GM12878 (cell line): ENCODE measurements at regions not wholly inside any gene's neighbourhood (a gene's known extent, or its start where the extent isn't known, plus 50 kb on each side); places are given as distances from the start of the nearest gene placed in this dataset.

Experiments used
- ATAC-seq: fragments of 200-7000 bp; cut with Tn5 transposase; 3 replicates; pipeline ENCODE4 v1.9.1; 2020; ENCODE audit warnings: mild to moderate bottlenecking, moderate library complexity
- BruUV-seq: library from RNA; stranded (reverse); fragments of 400-500 nt; replicated peaks from 2 replicates; lab custom pipeline; 2021; lab: Mats Ljungman, UMichigan
- CTCF ChIA-PET: fragments of 300-600 bp; sonication (Branson Sonifier 250); formaldehyde crosslinking; extraction: SDS; loops from one replicate; lab custom pipeline; 2021; ENCODE audit warnings: inconsistent platforms; lab: Yijun Ruan, JAX
- POLR2A ChIA-PET: fragments of 350-600 bp; formaldehyde crosslinking; extraction: SDS; loops from one replicate; lab custom pipeline; 2021; ENCODE audit warnings: inconsistent platforms; lab: Charles Lee
- RAD21 ChIA-PET: fragments of 300-600 bp; sonication (Branson Sonifier 250); formaldehyde crosslinking; loops from one replicate; lab custom pipeline; 2023; ENCODE audit warnings: antibody characterized with exemption; ENCODE audit not compliant: unreplicated experiment; lab: Charles Lee
- SMC1A ChIA-PET: fragments of 300-600 bp; sonication (Branson Sonifier 250); formaldehyde crosslinking; loops from one replicate; lab custom pipeline; 2023; ENCODE audit not compliant: unreplicated experiment, uncharacterized antibody; lab: Charles Lee
- DNase-seq: peaks from one replicate; pipeline ENCODE4 v3.0.0-alpha.2; 2011; ENCODE audit warnings: low read depth, low spot score
- FAIRE-seq: peaks from 3 replicates; lab custom pipeline; 2011; peaks lifted over from hg19 to GRCh38; lab: Jason Lieb, UNC
- H2AFZ ChIP-seq: 2 replicates; pipeline ENCODE4 v1.6.0; 2011; ENCODE audit warnings: low read depth, low read length, control low read depth; ENCODE audit not compliant: control insufficient read depth
- H3K27ac ChIP-seq: 2 replicates; pipeline ENCODE4 v1.5.1; 2011; ENCODE audit warnings: control low read depth; ENCODE audit not compliant: control insufficient read depth, insufficient read depth
- H3K27me3 ChIP-seq, 2 experiments: replicated peaks in 1 of 2; 2 replicates each; pipeline versions ENCODE4 v1.6.0 to v1.6.1; 2011; ENCODE audit warnings: low read length in 1 of 2; ENCODE audit not compliant: control insufficient read depth in 2 of 2, insufficient read depth in 2 of 2
- H3K36me3 ChIP-seq, 2 experiments: 2 replicates each; pipeline ENCODE4 v1.5.1; 2011; ENCODE audit warnings: low read length in 1 of 2; ENCODE audit not compliant: control insufficient read depth in 2 of 2, insufficient read depth in 2 of 2
- H3K4me1 ChIP-seq: 2 replicates; pipeline ENCODE4 v1.6.1; 2011; ENCODE audit warnings: mild to moderate bottlenecking, low read length, moderate library complexity, mixed read lengths; ENCODE audit not compliant: control insufficient read depth, insufficient read depth
- H3K4me2 ChIP-seq: 2 replicates; pipeline ENCODE4 v1.6.0; 2011; ENCODE audit warnings: control low read depth; ENCODE audit not compliant: control insufficient read depth, insufficient read depth
- H3K4me3 ChIP-seq: fragments of 200-600 bp; sonication (generic); 2 replicates; pipeline ENCODE4 v1.5.1; 2016
- H3K79me2 ChIP-seq: 2 replicates; pipeline ENCODE4 v1.6.0; 2011; ENCODE audit warnings: low read length; ENCODE audit not compliant: control insufficient read depth, insufficient read depth
- H3K9ac ChIP-seq: 2 replicates; pipeline ENCODE4 v1.8.0; 2011; ENCODE audit warnings: low read length, control low read depth, mixed read lengths; ENCODE audit not compliant: control insufficient read depth, insufficient read depth
- H3K9me3 ChIP-seq: replicated peaks from 3 replicates; pipeline ENCODE4 v1.5.1; 2011; ENCODE audit warnings: mild to moderate bottlenecking, low read length; ENCODE audit not compliant: control insufficient read depth, insufficient read depth
- H4K20me1 ChIP-seq: 2 replicates; pipeline ENCODE4 v1.6.0; 2011; ENCODE audit not compliant: control insufficient read depth, insufficient read depth
- ATF2 ChIP-seq: IDR thresholded peaks from 2 replicates; pipeline ENCODE4 v1.6.1; 2012; ENCODE audit warnings: low read length, inconsistent platforms
- MYB ChIP-seq: fragments of 150-350 bp; IDR thresholded peaks from 2 replicates; pipeline ENCODE4 v1.6.1; 2014; ENCODE audit warnings: mild to moderate bottlenecking, low read depth, low read length, borderline replicate concordance
- NFYA ChIP-seq: IDR thresholded peaks from 2 replicates; pipeline ENCODE4 v1.6.1; 2011; ENCODE audit warnings: low read depth, mild to moderate bottlenecking, low read length, improper control_type of control experiment, borderline replicate concordance
- RELA ChIP-seq: fragments of 450-650 bp; IDR thresholded peaks from 2 replicates; pipeline ENCODE4 v1.8.0; 2014; ENCODE audit warnings: borderline replicate concordance; ENCODE audit not compliant: partially characterized antibody
- STAT3 ChIP-seq: IDR thresholded peaks from 2 replicates; pipeline ENCODE4 v1.6.1; 2011; ENCODE audit warnings: low read depth, low read length, improper control_type of control experiment
- ZNF384 ChIP-seq: IDR thresholded peaks from 2 replicates; pipeline ENCODE4 v1.6.1; 2012; ENCODE audit warnings: low read depth, mild to moderate bottlenecking, low read length, improper control_type of control experiment, borderline replicate concordance
- WGBS: methylation state at CpG from one replicate; pipeline ENCODE4 v1.1.6; 2016; ENCODE audit warnings: low lambda C conversion rate; ENCODE audit not compliant: insufficient replicate concordance, insufficient coverage; ENCODE audit errors: missing lambda C conversion rate; 5-methylcytosine and 5-hydroxymethylcytosine counted together
- in situ Hi-C: fragments of 300-500 bp; cut with MboI; formaldehyde crosslinking; loops from 9 replicates; pipeline ENCODE4 v1.14.3; 2018; ENCODE audit warnings: mixed read lengths
- intact Hi-C: fragments of 100-400 bp; cut with micrococcal nuclease; formaldehyde crosslinking; loops from one replicate; pipeline ENCODE4 v1.14.2; 2022; ENCODE audit not compliant: unreplicated experiment
- TF ChIP-seq, protein P1 (sequence below): fragments of 450-650 bp; formaldehyde crosslinking; IDR thresholded peaks from 2 replicates; pipeline ENCODE4 v1.4.0; 2022; ENCODE audit warnings: mild to moderate bottlenecking, moderate library complexity

- DNase-seq, result no peak
- Histone ChIP-seq H3K4me3 (no peak overlapping the region), H3K4me1 (no peaks in the 10 kb centered on the region), H3K27me3 (no peaks in the 10 kb centered on the region), H3K4me2 (no peak overlapping the region), H3K79me2 (no peaks in the 10 kb centered on the region), H4K20me1 (no peaks in the 10 kb centered on the region), H3K9me3 (no peaks in the 10 kb centered on the region; the same call in 2 of the 3 replicates), H3K27ac (no peak overlapping the region), H3K36me3 (no peaks in the 10 kb centered on the region), H3K9ac (no peak overlapping the region), H2AFZ (no peak overlapping the region)
- ChIA-PET CTCF (no interaction called here), POLR2A (no interaction called here), RAD21 (no interaction called here), SMC1A (no interaction called here)
- no TSS peak for BruUV-seq
- no peak for ATAC-seq
- FAIRE-seq, result no peak
- WGBS, result 15% methylated on average over 11 of the region's 11 CpGs
- intact Hi-C loops (no loop called here), in situ Hi-C loops (no loop called here)
- no peak for TF ChIP-seq RELA
- TF ChIP-seq, all 136 proteins: peak for 0
Measured at GRCh38 chr19:30884146-30884812, 465.0 kb downstream of the TSHZ3 start.

DNA sequence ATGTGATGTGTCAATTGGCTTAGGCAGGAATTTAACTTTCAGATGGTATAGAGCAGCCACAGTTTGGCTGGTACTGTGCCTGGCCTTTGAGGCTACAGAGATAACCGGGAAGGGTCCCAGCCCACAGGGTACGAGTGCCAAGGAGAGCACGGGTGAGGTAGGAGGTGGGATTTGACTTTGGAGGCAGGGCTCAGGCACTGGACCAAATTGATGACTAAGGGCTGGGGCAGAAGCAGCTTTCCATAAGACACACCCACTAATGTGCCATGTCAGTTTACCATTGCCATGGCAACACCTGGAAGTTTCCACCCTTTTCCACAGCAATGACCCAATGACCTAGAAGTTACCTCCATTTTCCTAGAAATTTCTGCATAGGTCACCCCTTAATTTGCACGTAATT is 466.2 kb downstream of the TSHZ3 start:
- Histone ChIP-seq H3K79me2 (no peaks in the 10 kb centered on the region), H3K36me3 (no peaks in the 10 kb centered on the region), H2AFZ (no peak overlapping the region), H3K27me3 (no peaks in the 10 kb centered on the region), H3K4me1 (no peaks in the 10 kb centered on the region), H3K4me3 (no peak overlapping the region), H3K27ac (no peak overlapping the region), H3K9me3 (no peaks in the 10 kb centered on the region; the same call in 2 of the 3 replicates), H4K20me1 (no peaks in the 10 kb centered on the region), H3K9ac (no peak overlapping the region), H3K4me2 (no peak overlapping the region)
- no TSS peak for BruUV-seq
- RAD21 ChIA-PET, result no interaction called here
- SMC1A ChIA-PET, result no interaction called here
- DNase-seq (no peak), ATAC-seq (no peak), FAIRE-seq (no peak)
- intact Hi-C loops (no loop called here), in situ Hi-C loops (no loop called here)
- 15% methylated on average over 4 of the region's 4 CpGs for WGBS
- no peak for TF ChIP-seq ATF2
- no peak for TF ChIP-seq ZNF384
- TF ChIP-seq MYB, result no peak
- no peak for TF ChIP-seq NFYA
- TF ChIP-seq, protein P1, sequence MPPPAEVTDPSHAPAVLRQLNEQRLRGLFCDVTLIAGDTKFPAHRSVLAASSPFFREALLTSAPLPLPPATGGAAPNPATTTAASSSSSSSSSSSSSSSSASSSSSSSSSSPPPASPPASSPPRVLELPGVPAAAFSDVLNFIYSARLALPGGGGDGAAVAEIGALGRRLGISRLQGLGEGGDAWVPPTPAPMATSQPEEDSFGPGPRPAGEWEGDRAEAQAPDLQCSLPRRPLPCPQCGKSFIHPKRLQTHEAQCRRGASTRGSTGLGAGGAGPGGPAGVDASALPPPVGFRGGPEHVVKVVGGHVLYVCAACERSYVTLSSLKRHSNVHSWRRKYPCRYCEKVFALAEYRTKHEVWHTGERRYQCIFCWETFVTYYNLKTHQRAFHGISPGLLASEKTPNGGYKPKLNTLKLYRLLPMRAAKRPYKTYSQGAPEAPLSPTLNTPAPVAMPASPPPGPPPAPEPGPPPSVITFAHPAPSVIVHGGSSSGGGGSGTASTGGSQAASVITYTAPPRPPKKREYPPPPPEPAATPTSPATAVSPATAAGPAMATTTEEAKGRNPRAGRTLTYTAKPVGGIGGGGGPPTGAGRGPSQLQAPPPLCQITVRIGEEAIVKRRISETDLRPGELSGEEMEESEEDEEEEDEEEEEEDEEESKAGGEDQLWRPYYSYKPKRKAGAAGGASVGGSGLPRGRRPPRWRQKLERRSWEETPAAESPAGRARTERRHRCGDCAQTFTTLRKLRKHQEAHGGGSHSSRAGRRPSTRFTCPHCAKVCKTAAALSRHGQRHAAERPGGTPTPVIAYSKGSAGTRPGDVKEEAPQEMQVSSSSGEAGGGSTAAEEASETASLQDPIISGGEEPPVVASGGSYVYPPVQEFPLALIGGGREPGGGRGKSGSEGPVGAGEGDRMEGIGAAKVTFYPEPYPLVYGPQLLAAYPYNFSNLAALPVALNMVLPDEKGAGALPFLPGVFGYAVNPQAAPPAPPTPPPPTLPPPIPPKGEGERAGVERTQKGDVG, result no peak
- TF ChIP-seq STAT3, result no peak
- CTCF ChIA-PET, result no interaction called here
- POLR2A ChIA-PET, result no interaction called here
